ENCODE measurements at regions not wholly inside any gene's neighbourhood (a gene's known extent, or its start where the extent isn't known, plus 50 kb on each side); places are given as distances from the start of the nearest gene placed in this dataset.

DNA sequence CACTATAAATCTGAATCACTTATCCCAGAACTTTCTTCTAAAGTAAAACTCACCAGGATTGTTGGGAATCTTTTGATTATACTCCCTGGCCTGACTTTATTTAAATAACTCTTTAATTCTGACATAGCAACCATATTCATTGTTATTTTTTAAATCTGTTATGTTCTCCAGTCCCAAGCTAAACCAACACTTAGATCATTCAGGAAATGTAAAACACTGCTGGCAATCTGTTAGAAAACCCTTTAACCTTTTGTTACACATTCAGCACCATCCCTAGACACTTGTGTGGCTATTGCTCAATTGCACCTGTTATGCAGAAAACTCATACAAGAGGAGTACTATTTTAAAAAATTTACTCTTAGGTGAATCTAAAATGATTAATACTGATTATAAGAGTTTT, 101.8 kb upstream of the NHSL1 start:
- POLR2A ChIA-PET: no interaction called here
- no peak for DNase-seq (ENCODE audit: low spot score)
- Mint-ChIP-seq H3K9me3 (no peaks in the 10 kb centered on the region), H3K27ac (no peak overlapping the region), H3K4me1 (peaks cover 29% of the 10 kb centered on the region), H3K36me3 (no peaks in the 10 kb centered on the region), H3K27me3 (ENCODE audit: low read depth) (no peaks in the 10 kb centered on the region), H3K4me3 (no peak overlapping the region)
- no peak for TF ChIP-seq CTCF (IDR thresholded peaks at IDR 0.05)
- TF ChIP-seq GABPB1 (CRISPR knock-in tag; IDR thresholded peaks at IDR 0.05): no peak
- TF ChIP-seq NR1H2 (CRISPR knock-in tag; IDR thresholded peaks at IDR 0.05): no peak
- TF ChIP-seq ATF3 (CRISPR knock-in tag; conservative IDR thresholded peaks at IDR 0.05): no peak
- TF ChIP-seq JUN (CRISPR knock-in tag; IDR thresholded peaks at IDR 0.05): no peak
- TF ChIP-seq RORB (CRISPR knock-in tag; IDR thresholded peaks at IDR 0.05): no peak
- no peak for TF ChIP-seq ZMAT4 (CRISPR knock-in tag; IDR thresholded peaks at IDR 0.05)
- TF ChIP-seq SMAD3 (CRISPR knock-in tag; IDR thresholded peaks at IDR 0.05; ENCODE audit: borderline replicate concordance): no peak
- TF ChIP-seq ZNF396 (CRISPR knock-in tag; IDR thresholded peaks at IDR 0.05; ENCODE audit: borderline replicate concordance): no peak
- no peak for TF ChIP-seq SOX15 (CRISPR knock-in tag; IDR thresholded peaks at IDR 0.05)
- no peak for TF ChIP-seq ZNF232 (CRISPR knock-in tag; IDR thresholded peaks at IDR 0.05)
- TF ChIP-seq, protein P1, sequence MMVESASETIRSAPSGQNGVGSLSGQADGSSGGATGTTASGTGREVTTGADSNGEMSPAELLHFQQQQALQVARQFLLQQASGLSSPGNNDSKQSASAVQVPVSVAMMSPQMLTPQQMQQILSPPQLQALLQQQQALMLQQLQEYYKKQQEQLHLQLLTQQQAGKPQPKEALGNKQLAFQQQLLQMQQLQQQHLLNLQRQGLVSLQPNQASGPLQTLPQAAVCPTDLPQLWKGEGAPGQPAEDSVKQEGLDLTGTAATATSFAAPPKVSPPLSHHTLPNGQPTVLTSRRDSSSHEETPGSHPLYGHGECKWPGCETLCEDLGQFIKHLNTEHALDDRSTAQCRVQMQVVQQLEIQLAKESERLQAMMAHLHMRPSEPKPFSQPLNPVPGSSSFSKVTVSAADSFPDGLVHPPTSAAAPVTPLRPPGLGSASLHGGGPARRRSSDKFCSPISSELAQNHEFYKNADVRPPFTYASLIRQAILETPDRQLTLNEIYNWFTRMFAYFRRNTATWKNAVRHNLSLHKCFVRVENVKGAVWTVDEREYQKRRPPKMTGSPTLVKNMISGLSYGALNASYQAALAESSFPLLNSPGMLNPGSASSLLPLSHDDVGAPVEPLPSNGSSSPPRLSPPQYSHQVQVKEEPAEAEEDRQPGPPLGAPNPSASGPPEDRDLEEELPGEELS (CRISPR knock-in tag; IDR thresholded peaks at IDR 0.05): no peak
- TF ChIP-seq RELA (CRISPR knock-in tag; IDR thresholded peaks at IDR 0.05; ENCODE audit: borderline replicate concordance): no peak
- no peak for TF ChIP-seq ATF2 (CRISPR knock-in tag; IDR thresholded peaks at IDR 0.05; ENCODE audit: borderline replicate concordance, low read depth)
- TF ChIP-seq SP1 (CRISPR knock-in tag; conservative IDR thresholded peaks at IDR 0.05): no peak
- no peak for TF ChIP-seq ZNF219 (CRISPR knock-in tag; IDR thresholded peaks at IDR 0.05; ENCODE audit: borderline replicate concordance)
- TF ChIP-seq ZNF423 (CRISPR knock-in tag; IDR thresholded peaks at IDR 0.05): no peak
- TF ChIP-seq, protein P2, sequence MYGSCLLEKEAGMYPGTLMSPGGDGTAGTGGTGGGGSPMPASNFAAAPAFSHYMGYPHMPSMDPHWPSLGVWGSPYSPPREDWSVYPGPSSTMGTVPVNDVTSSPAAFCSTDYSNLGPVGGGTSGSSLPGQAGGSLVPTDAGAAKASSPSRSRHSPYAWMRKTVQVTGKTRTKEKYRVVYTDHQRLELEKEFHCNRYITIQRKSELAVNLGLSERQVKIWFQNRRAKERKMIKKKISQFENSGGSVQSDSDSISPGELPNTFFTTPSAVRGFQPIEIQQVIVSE (CRISPR knock-in tag; IDR thresholded peaks at IDR 0.05; ENCODE audit: borderline replicate concordance): no peak
- no peak for TF ChIP-seq ETV6 (CRISPR knock-in tag; IDR thresholded peaks at IDR 0.05)
- CTCF ChIA-PET: interaction anchor here (0.6 kb wide), 1 partner anchor 1741 kb away, joined by 3 read pairs; no protein-coding TSS in a partner anchor
- no peak for ATAC-seq

- no peak for DNase-seq (ENCODE audit: low spot score)
- Mint-ChIP-seq H3K4me3 (no peak overlapping the region), H3K36me3 (no peaks in the 10 kb centered on the region), H3K9me3 (no peaks in the 10 kb centered on the region), H3K27ac (no peak overlapping the region), H3K27me3 (ENCODE audit: low read depth) (no peaks in the 10 kb centered on the region), H3K4me1 (peaks cover 25% of the 10 kb centered on the region)
- ATAC-seq: no peak
- POLR2A ChIA-PET: no interaction called here
- CTCF ChIA-PET: interaction anchor here (1.9 kb wide), 1 partner anchor 17 kb away, joined by 5 read pairs; no protein-coding TSS in a partner anchor
- no peak for TF ChIP-seq E2F1 (CRISPR knock-in tag; IDR thresholded peaks at IDR 0.05)
- TF ChIP-seq TEAD4 (CRISPR knock-in tag; IDR thresholded peaks at IDR 0.05): no peak
- TF ChIP-seq E2F4 (CRISPR knock-in tag; IDR thresholded peaks at IDR 0.05; ENCODE audit: borderline replicate concordance, low read depth): no peak
- no peak for TF ChIP-seq CBFB (CRISPR knock-in tag; IDR thresholded peaks at IDR 0.05; ENCODE audit: low read depth)
- TF ChIP-seq ZNF232 (CRISPR knock-in tag; IDR thresholded peaks at IDR 0.05): no peak
- TF ChIP-seq JAZF1 (CRISPR knock-in tag; IDR thresholded peaks at IDR 0.05): no peak
- TF ChIP-seq NFATC4 (CRISPR knock-in tag; IDR thresholded peaks at IDR 0.05): no peak
These were observed 106.7 kb upstream of the NHSL1 start for GRCh38 chr6:138605958-138606357.

Data from WTC11 (cell line).